ENCODE measurements at regions not wholly inside any gene's neighbourhood (a gene's known extent, or its start where the extent isn't known, plus 50 kb on each side); places are given as distances from the start of the nearest gene placed in this dataset.

- no peaks in the 10 kb centered on the region for H3K9me1 ChIP-seq (replicated peaks; ENCODE audit: control insufficient read depth, extremely low read depth, insufficient read depth, low read length)
- H2AFZ ChIP-seq (ENCODE audit: low read depth, low read length), result no peak overlapping the region
- H3K4me3 ChIP-seq (replicated peaks in 1 of 3; ENCODE audit: insufficient read depth in 1 of 3, low read depth in 1 of 3, low read length in 3 of 3), result no peak overlapping the region
- no peaks in the 10 kb centered on the region for H3K4me1 ChIP-seq (ENCODE audit: control insufficient read depth, extremely low read depth, insufficient read depth, low read length)
- H3K9ac ChIP-seq (replicated peaks; ENCODE audit: extremely low read depth, insufficient read depth, low read length), result no peak overlapping the region
- ChIA-PET CTCF (no interaction called here), POLR2A (no interaction called here)
- no peak overlapping the region for H3K4me2 ChIP-seq (ENCODE audit: insufficient read depth, low read length)
- peaks cover 4% of the 10 kb centered on the region for H3K9me3 ChIP-seq (replicated peaks; ENCODE audit: control insufficient read depth, insufficient read depth, low read length)
- TF ChIP-seq JUN (IDR thresholded peaks at IDR 0.05; ENCODE audit: borderline replicate concordance, insufficient read depth, insufficient read length, low read depth) (no peak), POLR2A (IDR thresholded peaks at IDR 0.05; ENCODE audit: low read depth, low read length) (no peak), FOS (IDR thresholded peaks at IDR 0.05; ENCODE audit: borderline replicate concordance, insufficient read depth, low read length) (no peak), EZH2 (IDR thresholded peaks at IDR 0.05; ENCODE audit: borderline replicate concordance, low read depth, low read length, severe bottlenecking) (no peak)
- TF ChIP-seq, protein P1, sequence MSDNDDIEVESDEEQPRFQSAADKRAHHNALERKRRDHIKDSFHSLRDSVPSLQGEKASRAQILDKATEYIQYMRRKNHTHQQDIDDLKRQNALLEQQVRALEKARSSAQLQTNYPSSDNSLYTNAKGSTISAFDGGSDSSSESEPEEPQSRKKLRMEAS (IDR thresholded peaks at IDR 0.05; ENCODE audit: insufficient read depth, insufficient read length), result no peak
- no peak overlapping the region for H3K27ac ChIP-seq (ENCODE audit: insufficient read depth, low read depth, low read length)
- dilution Hi-C loops (cut with MboI; ENCODE audit: extremely low pct_ligation_motif_present, low sequenced_read_pairs), result no loop called here
- no peaks in the 10 kb centered on the region for H3K27me3 ChIP-seq (ENCODE audit: control insufficient read depth in 2 of 2, insufficient read depth in 2 of 2, low read length in 2 of 2)
- no peaks in the 10 kb centered on the region for H3K36me3 ChIP-seq (ENCODE audit: control insufficient read depth in 2 of 2, extremely low read depth in 1 of 2, insufficient read depth in 2 of 2, low read length in 2 of 2)
- no peak for FAIRE-seq
- no peaks in the 10 kb centered on the region for H3K79me2 ChIP-seq (ENCODE audit: control insufficient read depth, insufficient read depth, low read length)
- H4K20me1 ChIP-seq (replicated peaks; ENCODE audit: control insufficient read depth, extremely low read depth, insufficient read depth, low read length), result no peaks in the 10 kb centered on the region
- BruUV-seq (replicated peaks), result no TSS peak
- DNase-seq (ENCODE audit: low read depth, low spot score), result no peak
- intact Hi-C loops (cut with micrococcal nuclease), result no loop called here
Observed at GRCh38 chr14:105939810-105940508, 413.6 kb downstream of the TMEM121 start.

- Histone ChIP-seq H3K9me3 (replicated peaks; ENCODE audit: control insufficient read depth, insufficient read depth, low read length) (peaks cover 4% of the 10 kb centered on the region), H4K20me1 (replicated peaks; ENCODE audit: control insufficient read depth, extremely low read depth, insufficient read depth, low read length) (no peaks in the 10 kb centered on the region), H2AFZ (ENCODE audit: low read depth, low read length) (no peak overlapping the region), H3K9ac (replicated peaks; ENCODE audit: extremely low read depth, insufficient read depth, low read length) (no peak overlapping the region), H3K9me1 (replicated peaks; ENCODE audit: control insufficient read depth, extremely low read depth, insufficient read depth, low read length) (no peaks in the 10 kb centered on the region), H3K27ac (ENCODE audit: insufficient read depth, low read depth, low read length) (no peak overlapping the region), H3K79me2 (ENCODE audit: control insufficient read depth, insufficient read depth, low read length) (no peaks in the 10 kb centered on the region), H3K36me3 (ENCODE audit: control insufficient read depth in 2 of 2, extremely low read depth in 1 of 2, insufficient read depth in 2 of 2, low read length in 2 of 2) (no peaks in the 10 kb centered on the region), H3K4me2 (ENCODE audit: insufficient read depth, low read length) (no peak overlapping the region), H3K4me1 (ENCODE audit: control insufficient read depth, extremely low read depth, insufficient read depth, low read length) (no peaks in the 10 kb centered on the region), H3K4me3 (replicated peaks in 1 of 3; ENCODE audit: insufficient read depth in 1 of 3, low read depth in 1 of 3, low read length in 3 of 3) (no peak overlapping the region), H3K27me3 (ENCODE audit: control insufficient read depth in 2 of 2, insufficient read depth in 2 of 2, low read length in 2 of 2) (no peaks in the 10 kb centered on the region)
- no TSS peak for BruUV-seq (replicated peaks)
- ChIA-PET POLR2A (no interaction called here), CTCF (no interaction called here)
- FAIRE-seq, result no peak
- intact Hi-C loops (cut with micrococcal nuclease) (no loop called here), dilution Hi-C loops (cut with MboI; ENCODE audit: extremely low pct_ligation_motif_present, low sequenced_read_pairs) (no loop called here)
- DNase-seq (ENCODE audit: low read depth, low spot score), result no peak
- TF ChIP-seq CTCF (IDR thresholded peaks at IDR 0.05; ENCODE audit: extremely low read depth in 1 of 2, insufficient read depth in 1 of 2, low read depth in 1 of 2, low read length in 2 of 2) (no peak), POLR2AphosphoS5 (IDR thresholded peaks at IDR 0.05; ENCODE audit: insufficient read depth, low read depth, low read length) (no peak)
Observed at GRCh38 chr14:105940534-105941225, 414.3 kb downstream of the TMEM121 start.

Measured in endothelial cell of umbilical vein (primary cell).